ENCODE measurements at regions not wholly inside any gene's neighbourhood (a gene's known extent, or its start where the extent isn't known, plus 50 kb on each side); places are given as distances from the start of the nearest gene placed in this dataset.

DNA sequence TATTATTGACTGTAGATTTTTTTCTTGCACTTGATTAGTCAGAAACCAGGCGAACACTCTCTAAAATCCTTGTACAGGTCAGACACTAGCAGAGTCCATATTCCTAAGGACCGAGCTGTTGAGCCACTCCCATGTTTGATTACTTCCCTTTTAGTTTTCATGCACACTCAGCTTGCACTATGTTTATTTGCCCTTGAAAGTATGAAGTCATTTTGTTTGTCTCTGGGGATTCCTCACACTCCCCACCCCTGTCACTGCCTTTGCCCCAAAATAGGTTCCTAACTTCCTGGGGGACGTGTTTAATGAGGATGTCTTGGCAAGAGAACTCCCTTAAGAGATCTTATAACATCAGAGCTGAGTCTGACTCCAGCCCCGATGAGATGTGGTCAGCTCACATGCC is 182.1 kb downstream of the EVX1 start:
- TF ChIP-seq, protein P1, sequence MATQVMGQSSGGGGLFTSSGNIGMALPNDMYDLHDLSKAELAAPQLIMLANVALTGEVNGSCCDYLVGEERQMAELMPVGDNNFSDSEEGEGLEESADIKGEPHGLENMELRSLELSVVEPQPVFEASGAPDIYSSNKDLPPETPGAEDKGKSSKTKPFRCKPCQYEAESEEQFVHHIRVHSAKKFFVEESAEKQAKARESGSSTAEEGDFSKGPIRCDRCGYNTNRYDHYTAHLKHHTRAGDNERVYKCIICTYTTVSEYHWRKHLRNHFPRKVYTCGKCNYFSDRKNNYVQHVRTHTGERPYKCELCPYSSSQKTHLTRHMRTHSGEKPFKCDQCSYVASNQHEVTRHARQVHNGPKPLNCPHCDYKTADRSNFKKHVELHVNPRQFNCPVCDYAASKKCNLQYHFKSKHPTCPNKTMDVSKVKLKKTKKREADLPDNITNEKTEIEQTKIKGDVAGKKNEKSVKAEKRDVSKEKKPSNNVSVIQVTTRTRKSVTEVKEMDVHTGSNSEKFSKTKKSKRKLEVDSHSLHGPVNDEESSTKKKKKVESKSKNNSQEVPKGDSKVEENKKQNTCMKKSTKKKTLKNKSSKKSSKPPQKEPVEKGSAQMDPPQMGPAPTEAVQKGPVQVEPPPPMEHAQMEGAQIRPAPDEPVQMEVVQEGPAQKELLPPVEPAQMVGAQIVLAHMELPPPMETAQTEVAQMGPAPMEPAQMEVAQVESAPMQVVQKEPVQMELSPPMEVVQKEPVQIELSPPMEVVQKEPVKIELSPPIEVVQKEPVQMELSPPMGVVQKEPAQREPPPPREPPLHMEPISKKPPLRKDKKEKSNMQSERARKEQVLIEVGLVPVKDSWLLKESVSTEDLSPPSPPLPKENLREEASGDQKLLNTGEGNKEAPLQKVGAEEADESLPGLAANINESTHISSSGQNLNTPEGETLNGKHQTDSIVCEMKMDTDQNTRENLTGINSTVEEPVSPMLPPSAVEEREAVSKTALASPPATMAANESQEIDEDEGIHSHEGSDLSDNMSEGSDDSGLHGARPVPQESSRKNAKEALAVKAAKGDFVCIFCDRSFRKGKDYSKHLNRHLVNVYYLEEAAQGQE (IDR thresholded peaks at IDR 0.05; ENCODE audit: insufficient replicate concordance, low read depth) = no peak
- TF ChIP-seq, protein P2, sequence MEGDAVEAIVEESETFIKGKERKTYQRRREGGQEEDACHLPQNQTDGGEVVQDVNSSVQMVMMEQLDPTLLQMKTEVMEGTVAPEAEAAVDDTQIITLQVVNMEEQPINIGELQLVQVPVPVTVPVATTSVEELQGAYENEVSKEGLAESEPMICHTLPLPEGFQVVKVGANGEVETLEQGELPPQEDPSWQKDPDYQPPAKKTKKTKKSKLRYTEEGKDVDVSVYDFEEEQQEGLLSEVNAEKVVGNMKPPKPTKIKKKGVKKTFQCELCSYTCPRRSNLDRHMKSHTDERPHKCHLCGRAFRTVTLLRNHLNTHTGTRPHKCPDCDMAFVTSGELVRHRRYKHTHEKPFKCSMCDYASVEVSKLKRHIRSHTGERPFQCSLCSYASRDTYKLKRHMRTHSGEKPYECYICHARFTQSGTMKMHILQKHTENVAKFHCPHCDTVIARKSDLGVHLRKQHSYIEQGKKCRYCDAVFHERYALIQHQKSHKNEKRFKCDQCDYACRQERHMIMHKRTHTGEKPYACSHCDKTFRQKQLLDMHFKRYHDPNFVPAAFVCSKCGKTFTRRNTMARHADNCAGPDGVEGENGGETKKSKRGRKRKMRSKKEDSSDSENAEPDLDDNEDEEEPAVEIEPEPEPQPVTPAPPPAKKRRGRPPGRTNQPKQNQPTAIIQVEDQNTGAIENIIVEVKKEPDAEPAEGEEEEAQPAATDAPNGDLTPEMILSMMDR (IDR thresholded peaks at IDR 0.05; ENCODE audit: insufficient read depth, low read length) = no peak

Data from HL-60 (cell line).